ENCODE measurements at regions not wholly inside any gene's neighbourhood (a gene's known extent, or its start where the extent isn't known, plus 50 kb on each side); places are given as distances from the start of the nearest gene placed in this dataset.

DNA sequence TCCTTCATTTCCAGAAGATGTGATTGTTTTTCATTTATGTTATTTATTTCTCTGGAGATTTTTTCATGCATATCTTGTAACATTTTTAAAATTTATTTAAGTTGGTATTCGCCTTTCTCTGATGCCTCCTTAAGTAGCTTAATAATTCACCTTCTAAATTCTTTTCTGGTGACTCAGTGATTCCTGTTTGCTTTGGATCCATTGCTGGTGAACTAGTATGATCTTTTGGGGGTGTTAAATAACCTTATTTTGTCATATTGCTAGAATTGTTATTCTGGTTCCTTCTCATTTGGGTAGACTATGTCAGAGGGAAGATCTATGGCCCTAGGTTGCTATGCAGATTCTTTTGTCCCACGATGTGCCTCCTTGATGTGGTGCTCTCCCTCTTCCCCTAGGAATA lies 1347.2 kb upstream of the B3GALT2 start:
- DNase-seq (ENCODE audit: low spot score): no peak

DNA sequence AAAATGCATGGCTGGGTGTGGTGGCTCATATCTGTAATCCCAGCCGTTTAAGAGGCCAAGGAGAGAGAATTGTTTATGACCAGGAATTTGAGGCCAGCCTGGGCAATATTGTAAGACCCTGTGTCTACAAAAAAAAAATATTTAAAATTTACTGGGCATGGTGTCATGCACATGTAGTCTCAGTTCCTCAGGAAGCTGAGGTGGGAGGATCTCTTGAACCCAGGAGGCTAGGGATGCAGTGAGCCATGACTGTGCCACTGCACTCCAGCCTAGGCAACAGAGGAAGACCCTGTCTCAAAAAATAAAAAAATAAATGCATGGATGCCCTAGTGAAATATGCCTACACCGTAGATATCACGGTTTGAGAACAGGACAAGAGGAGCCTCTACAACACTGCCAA lies 1331.2 kb upstream of the B3GALT2 start:
- no peak for DNase-seq (ENCODE audit: low spot score)

DNA sequence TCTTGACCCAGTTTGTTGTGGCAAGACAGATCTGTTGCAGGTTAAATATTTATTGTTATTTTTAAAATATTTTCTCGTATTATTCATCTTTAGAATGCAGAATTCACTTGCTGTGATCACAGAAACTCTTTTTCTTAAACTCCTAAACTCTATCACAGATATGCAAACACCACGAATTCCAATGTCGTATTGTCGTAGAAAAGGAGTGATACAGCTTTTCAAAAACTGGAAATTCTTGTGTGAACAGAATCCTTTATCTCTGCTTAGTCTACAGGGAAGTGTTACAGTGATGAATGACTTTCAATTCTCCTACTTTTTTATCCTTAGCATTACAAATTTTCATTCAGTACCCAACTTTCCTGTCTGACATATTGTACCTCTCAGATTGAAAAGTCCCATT lies 1329.5 kb upstream of the B3GALT2 start:
- DNase-seq (ENCODE audit: low spot score): no peak

DNA sequence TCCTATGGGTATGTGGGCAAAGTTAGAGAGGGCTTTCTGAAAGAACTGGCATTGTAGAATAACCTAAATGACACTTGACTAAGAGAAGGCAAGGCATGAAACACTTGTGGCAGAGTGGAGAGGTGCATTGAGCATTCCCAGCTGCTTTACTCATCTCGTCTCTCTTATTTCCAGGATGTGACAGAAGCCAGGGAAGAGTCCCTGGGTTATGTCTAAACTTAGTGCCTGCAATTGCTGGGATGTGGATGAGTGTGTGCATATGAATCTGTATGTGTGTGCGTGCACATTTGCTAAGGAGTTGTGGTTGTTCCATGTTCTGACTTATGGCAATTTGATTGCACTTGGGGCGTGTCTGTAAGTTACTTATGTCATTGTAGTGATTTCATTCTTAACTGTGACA lies 1326.5 kb upstream of the B3GALT2 start:
- no peak for DNase-seq (ENCODE audit: low spot score)

DNA sequence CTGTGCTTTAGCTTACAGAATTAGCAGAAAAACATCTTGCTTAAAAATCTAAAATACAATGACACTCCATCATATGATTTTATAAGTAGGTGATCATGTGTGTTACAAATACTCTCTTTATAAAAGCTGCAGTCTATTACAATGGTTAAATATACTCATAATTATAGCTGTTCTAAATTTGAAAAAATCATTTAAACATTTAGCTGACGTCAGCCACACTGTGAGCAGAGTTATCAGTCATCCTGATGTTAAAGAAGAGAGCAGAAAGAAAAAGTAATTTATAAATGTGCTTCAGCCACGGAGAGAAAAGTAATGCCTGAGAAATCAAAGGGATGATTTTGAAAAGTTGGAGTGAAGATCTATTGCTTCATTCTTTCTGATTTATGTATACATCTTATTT lies 1325.9 kb upstream of the B3GALT2 start:
- DNase-seq (ENCODE audit: low spot score): no peak

DNA sequence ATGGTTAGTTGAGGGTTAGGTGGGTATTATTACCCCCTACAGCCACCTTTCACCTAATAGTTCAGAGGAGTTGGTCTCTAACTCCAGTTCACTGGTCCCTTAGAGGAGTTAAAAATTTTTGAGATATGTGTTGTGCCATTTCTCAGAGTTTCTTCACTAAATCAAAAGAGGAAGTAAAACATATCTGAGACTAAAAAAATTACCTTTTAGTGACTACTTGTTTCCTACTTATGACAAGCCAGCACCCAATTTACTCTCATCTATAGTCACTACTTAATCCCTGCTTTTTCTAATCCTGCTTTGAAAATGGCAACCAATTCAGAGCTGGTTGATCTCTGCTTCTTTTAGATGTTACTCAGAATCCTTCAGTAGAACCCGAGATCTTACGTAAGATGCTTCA lies 1316.8 kb upstream of the B3GALT2 start:
- no peak for DNase-seq (ENCODE audit: low spot score)

DNA sequence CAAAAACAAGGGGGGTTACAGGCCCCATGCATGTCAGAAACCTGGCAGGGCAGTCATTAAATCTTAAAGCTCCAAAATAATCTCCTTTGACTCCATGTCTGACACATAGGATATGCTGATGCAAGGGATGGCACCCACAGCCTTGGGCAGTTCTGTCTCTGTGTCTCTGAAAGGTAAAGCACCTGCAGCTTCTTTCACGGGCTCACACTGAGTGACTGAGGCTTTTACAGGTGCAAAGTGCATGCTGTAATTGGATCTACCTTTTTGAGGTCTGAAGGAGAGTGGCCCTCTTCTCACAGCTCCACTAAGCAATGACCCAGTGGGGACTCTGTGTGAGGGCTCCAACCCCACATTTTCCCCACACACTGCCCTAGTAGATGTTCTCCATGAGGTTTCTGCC lies 1309.0 kb upstream of the B3GALT2 start:
- DNase-seq (ENCODE audit: low spot score): no peak

DNA sequence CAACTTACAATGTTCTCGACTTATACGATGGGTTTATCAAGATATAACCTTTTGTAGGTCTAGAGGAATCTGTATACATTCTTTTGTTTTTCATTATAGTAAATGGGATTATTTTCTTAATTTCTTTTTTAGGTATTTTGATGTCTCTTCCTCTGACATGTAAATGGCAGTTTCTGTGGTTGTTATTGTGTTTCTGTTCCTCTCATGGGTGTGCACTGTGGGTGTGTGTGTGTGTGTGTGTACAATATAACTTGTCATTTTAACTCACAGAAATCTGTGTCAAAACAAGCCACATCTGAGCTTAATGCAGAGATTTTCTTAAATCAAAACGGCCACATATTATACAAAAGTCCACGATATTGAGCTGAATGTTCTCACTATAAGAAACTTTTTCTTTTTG lies 1300.8 kb upstream of the B3GALT2 start:
- DNase-seq (ENCODE audit: low spot score): no peak

DNA sequence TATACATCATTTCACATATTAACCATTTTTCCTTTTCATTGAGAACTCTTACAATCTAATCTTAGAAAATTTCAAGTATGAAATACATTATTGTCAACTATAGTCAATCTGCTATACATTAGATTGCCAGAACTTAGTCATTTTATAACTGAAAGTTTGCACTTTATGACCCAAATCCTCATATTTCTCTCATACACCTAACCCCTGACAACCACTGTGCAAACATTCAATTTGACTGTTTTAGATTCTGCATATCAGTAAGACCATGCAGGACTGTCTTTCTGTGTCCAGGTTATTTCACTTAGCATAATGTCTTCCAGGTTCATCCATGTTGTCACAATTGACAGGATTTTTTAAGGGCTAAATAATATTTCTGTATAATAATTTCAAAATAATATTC lies 1299.0 kb upstream of the B3GALT2 start:
- no peak for DNase-seq (ENCODE audit: low spot score)

DNA sequence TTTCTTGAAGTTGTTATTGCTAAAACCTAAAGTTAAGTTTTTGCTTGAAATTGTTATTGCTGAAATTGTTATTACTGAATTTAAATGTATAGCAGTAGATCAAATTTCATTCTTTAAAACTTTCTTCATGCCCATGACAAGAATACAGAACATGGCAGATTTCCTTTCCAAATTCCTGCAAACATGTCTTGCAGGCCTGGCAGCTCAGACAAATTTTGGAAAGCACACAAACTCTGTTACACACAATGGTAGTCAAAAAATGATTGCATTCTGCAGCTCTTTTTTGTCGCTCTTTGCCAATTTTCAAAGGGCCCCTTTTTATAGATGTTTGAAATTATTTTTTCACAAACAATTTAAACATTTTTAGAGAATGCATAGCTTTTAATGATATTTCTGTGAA lies 1292.3 kb upstream of the B3GALT2 start:
- DNase-seq (ENCODE audit: low spot score): no peak

DNA sequence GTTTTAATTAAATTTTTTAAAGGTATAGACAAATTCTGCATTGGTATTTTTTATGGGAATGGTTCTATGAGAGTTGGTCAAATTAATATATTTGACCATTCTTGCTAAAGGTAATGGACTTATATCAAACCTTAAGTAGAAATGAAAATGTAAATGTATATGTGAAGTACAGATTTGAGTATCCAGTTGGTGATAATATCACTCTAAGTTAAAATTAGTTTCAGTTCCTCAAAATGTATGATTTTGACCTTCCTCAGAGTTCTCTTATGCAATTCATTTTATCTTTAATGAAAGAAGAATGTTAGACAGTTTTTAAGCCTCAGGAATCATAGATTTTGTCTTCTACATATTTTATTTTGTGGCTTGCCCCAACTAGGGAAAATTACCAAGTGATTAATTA lies 1291.5 kb upstream of the B3GALT2 start:
- DNase-seq (ENCODE audit: low spot score): no peak

DNA sequence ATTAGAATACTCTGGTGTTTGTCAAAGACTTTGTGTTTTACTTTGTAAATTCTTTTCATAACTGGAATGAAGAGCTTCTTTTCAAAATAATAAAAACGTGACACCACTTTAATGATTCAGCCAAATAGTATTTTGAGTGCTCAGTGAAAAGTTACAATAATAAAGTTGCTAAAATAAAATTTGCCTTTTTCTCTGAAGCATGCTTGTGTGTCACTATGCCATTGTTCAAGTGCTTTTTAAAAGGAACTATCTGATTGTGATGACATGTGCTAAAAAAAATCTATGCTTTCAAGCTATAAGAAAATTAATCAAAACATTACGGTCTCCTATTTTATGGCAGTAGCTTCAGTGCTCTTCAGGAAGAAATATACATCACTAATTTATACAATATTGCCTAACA lies 1290.5 kb upstream of the B3GALT2 start:
- DNase-seq (ENCODE audit: low spot score): no peak

DNA sequence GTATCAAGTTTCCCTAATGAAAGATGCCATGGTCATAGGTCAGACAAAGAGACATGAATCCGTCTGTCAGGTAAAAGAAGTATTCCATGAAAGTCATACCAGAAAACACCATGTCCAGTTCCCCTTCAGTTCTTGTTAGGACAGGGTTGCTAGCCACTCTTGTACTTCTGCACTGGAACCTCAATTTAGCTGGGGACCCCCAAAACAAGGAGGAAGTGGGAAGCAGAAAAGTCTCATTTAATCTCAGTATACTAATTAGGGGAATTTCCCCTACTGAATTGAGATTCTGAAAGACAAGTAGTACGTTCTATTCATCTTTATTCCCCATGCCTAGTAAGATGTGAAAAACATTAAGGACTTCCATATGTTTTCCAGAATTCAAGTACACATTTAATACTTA lies 1289.9 kb upstream of the B3GALT2 start:
- DNase-seq (ENCODE audit: low spot score): no peak

DNA sequence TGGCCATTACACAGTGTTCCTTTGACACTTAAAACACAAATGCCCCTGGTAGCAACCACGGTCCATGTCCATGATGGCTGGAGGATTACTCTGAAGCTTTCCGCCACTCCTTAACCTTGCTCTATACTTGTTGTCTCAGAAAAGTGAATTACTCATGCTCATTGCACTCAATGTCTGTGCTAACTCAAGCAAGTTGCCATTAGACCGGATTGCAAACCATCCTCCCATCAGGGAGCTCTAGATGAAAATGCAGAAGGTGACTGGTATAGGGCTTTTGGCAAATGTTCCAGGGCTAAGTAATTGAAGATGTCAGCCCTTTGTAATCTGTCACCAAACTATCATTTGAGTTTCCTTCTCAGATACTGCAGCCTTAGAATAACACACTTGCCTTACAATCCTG lies 1288.3 kb upstream of the B3GALT2 start:
- DNase-seq (ENCODE audit: low spot score): no peak

DNA sequence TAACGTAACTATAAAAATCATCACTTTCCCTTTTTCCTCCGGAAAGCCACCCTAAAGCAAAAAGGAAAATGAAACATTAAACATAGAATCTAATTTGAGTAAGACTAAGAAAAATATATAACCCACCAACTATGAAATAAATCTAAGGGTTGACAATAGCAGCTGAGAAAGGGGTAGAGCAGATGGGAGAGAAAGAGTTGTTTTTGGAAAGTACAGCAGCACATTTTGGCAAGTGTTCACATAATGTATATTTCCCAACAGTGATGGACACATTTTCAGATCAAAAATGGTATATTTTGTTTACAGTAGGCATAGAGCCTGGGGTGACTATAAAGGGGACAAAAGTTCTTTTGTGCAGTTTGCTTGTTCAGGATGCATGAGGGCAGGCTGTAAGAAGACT lies 1287.4 kb upstream of the B3GALT2 start:
- DNase-seq (ENCODE audit: low spot score): no peak

DNA sequence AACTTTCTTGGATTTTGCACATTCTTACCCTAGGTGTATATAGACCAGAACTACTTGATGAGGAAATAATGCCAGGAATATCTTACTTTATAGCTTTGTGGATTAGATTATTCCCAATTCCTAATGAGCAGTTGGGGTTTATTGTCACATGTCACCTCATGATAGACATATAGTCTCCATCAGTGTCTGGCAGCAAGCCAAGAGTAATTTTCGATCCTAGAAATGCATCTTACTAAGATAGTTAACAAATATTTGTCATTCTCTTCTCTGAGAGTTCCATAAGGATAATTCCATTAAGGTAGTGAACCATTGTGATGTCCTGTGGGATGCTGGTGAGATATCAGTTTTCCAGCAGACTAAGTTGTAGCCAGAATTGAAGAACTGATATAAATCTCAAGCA lies 1282.9 kb upstream of the B3GALT2 start:
- no peak for DNase-seq (ENCODE audit: low spot score)

DNA sequence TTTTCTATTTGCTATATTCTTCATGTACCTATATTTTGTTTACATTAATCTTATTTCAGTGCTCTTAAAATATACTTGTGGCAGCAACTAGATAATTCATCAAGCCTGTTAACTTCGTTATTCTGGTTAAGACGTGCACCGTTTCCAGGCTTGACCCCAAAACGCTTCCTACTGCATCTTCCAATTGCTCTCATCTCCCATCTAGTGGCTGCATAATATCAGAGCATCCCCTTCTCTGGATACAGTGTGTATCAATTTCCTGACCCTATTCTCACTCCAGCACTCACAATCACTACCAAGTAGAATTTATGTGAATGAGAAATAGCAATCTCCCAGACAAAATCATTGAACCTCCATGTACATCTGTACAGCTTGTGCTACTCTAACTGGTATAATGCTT lies 1280.3 kb upstream of the B3GALT2 start:
- DNase-seq (ENCODE audit: low spot score): no peak

DNA sequence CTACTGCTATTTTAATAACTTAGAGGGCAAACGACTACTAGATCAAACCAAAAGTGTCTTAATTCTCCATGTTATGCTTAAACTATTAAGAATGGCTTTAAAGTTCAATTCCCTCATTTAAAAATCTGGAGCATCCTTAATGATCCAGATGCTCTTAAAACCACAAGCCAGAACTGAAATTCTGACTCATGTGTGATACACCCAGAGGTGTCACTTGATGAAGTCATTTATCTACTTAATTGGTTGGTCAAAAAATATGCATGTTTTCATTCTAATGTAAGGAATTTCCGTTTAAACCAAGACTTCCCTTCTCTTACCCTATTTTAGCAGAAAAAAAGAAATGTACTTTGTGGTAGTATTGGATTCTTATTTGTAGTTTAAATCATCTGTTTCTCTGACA lies 1261.2 kb upstream of the B3GALT2 start:
- DNase-seq (ENCODE audit: low spot score): no peak

DNA sequence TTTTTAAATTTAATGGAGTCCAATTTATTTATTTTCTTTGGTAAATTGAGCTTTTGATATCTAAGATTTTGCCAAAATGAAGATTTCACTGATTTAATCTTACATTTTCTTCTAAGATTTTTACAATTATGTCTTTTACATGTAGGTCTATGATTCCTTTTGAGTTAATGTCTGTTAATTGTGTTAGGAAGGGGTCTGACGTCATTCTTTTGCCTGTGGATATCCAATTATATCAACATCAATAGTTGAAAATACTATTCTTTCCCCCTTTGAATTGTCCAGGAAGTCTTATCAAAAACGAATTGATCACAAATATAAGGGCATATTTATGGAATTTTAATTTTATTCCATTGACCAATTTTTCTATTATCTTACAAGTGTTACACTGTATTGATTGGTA lies 1258.8 kb upstream of the B3GALT2 start:
- DNase-seq (ENCODE audit: low spot score): no peak

DNA sequence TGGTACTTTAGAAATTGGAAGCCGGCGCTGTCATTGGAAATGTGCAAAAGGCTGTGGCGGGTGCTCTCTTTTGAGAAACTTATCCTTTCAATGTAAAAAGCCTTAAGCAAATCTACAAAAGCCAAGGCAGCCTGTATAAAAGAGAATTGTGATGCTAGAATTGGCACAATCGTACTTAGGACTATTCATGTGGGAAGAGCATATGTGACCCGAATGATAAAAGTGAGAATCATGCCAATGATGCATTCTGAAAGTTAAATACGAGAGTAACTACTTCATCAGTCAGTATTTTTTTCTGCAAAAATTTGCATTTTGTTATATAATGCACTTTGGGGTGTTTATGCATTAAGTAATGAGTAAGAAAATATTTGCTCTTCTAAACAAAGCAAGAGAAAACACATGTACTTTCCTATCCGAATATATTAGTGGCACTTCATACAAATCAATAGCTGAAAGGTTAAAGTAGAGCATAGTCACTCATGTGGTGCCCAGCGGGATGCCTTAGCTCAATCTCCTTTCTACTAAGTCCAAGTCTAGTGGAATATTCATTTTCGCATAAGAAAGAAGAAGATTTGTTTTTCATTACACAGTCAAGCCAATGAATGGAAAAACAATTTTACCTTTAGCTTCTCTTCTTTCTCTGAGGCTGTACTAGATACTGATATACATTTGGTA lies 1256.6 kb upstream of the B3GALT2 start:
- no peak for DNase-seq (ENCODE audit: low spot score)

DNA sequence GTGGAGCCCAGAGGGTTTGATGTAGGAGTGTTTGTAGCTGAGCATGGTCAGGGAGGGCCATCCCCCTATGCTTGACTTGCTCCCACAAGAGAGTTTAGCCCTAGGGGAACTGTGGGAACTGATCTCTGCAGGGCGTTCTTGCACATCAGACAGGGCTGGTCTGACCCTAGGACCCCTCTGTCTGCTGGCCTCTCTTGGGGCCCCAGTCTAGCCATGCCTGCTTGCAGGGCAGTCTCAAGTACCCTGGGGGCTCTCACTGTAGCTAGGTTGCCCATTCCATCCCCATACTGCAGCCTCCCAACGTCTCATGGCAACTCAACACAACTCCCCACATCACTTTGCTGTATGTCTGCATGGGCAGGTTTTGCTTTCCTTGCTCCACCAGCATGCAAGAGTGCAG lies 1250.7 kb upstream of the B3GALT2 start:
- no peak for DNase-seq (ENCODE audit: low spot score)

DNA sequence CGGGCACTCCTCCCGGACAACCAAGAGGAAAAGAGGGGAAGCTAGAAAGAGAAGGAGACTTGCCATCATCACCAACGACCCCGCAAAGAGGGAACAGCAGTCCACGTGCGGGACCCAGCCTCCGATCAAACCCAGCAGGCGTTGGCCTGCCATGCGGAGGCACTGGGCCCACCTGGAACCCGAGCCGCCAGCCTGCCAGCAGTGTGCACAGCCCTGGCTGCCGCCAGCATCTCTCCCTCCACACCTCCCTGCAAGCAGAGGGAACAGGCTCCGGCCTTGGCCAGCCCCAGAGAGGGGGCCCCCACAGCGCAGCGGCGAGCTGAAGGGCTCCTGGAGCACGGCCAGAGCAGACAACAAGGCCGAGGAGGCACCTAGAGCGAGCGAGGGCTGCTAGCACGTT lies 1244.7 kb upstream of the B3GALT2 start:
- DNase-seq (ENCODE audit: low spot score): no peak

DNA sequence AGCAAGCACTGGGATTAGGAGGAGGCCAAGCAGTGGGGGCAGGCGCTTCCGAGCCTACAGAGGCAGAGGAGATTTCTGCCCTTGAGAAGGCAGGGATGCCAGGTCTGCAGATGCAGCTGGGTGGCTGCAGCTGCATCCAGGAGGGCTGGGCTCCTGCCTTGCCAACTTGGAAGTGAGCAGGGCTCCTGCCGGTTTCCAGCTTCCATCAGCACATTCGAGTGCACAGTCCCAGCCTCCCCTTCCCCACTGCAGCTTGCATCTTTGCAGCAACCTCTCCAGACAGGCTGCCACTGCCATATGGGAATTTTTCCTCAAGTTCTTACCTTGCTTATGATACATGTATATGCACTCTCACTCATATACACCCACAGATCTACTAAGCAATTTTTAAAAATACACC lies 1234.3 kb upstream of the B3GALT2 start:
- no peak for DNase-seq (ENCODE audit: low spot score)

DNA sequence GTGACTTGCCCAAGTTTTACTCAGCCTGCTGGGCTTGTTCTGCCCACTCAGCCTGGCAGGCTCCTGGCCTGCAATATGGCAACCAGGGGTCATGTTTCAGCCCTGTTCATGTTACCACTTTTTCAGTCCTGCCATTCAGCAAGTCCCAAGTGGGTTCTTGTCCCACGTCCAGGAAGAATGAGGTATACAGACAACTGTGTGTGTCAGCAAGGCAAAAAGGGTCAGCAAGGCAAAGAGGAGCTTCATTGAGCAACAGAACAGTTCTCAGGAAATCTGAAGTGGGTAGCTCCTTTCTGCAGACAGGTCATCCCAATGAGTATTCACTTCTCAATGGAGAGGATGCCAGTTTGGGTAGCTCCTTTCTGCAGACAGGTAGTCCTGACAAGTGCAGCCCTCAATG lies 1233.3 kb upstream of the B3GALT2 start:
- no peak for DNase-seq (ENCODE audit: low spot score)

DNA sequence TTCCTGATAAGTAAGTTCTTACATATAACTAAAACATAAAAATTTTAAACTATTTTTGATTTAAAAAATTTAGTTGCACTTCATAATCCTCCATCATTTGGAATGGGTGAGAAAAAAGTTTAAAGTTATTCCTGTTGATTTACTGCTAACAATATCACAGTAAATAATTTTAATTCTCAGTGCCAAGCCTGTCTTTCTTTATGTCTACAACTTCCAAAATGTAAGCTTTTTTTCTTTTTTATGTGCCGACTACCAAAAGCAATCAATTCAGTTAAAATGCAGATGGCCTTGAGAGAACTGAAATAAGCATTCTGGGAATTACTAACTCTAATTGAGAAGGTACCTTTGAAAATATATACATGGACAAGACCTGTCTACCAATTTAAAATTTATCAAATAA lies 1224.3 kb upstream of the B3GALT2 start:
- DNase-seq (ENCODE audit: low spot score): no peak
